Ishikawa (cell line): ENCODE measurements at regions not wholly inside any gene's neighbourhood (a gene's known extent, or its start where the extent isn't known, plus 50 kb on each side); places are given as distances from the start of the nearest gene placed in this dataset.

ENCODE experiments used
- CEBPB ChIP-seq: IDR thresholded peaks from 2 replicates; pipeline ENCODE4 v1.6.1; 2012
- CREB1 ChIP-seq: IDR thresholded peaks from 2 replicates; pipeline ENCODE4 v1.6.1; 2012; ENCODE audit warnings: low read depth
- EGR1 ChIP-seq: IDR thresholded peaks from 2 replicates; pipeline ENCODE4 v1.6.1; 2012
- EP300 ChIP-seq: IDR thresholded peaks from 2 replicates; pipeline ENCODE4 v1.6.1; 2012; ENCODE audit warnings: borderline replicate concordance
- FOXM1 ChIP-seq: IDR thresholded peaks from 2 replicates; pipeline ENCODE4 v1.6.1; 2012; ENCODE audit warnings: low read depth, borderline replicate concordance
- NFIC ChIP-seq: IDR thresholded peaks from 2 replicates; pipeline ENCODE4 v1.6.1; 2012
- RAD21 ChIP-seq: IDR thresholded peaks from 2 replicates; pipeline ENCODE4 v1.6.1; 2012; ENCODE audit warnings: low read depth
- TAF1 ChIP-seq: IDR thresholded peaks from 2 replicates; pipeline ENCODE4 v1.6.1; 2012; ENCODE audit warnings: low read depth, mild to moderate bottlenecking
- TCF12 ChIP-seq: IDR thresholded peaks from 2 replicates; pipeline ENCODE4 v1.6.1; 2012; ENCODE audit warnings: low read depth
- TEAD4 ChIP-seq: IDR thresholded peaks from 2 replicates; pipeline ENCODE4 v1.6.1; 2012
- YY1 ChIP-seq: IDR thresholded peaks from 2 replicates; pipeline ENCODE4 v1.6.1; 2012; ENCODE audit warnings: low read depth
- ZBTB7A ChIP-seq: IDR thresholded peaks from 2 replicates; pipeline ENCODE4 v1.6.1; 2012; ENCODE audit warnings: low read depth
- TF ChIP-seq, protein P1 (sequence below): IDR thresholded peaks from 2 replicates; pipeline ENCODE4 v1.6.1; 2012
- TF ChIP-seq, protein P2 (sequence below): IDR thresholded peaks from 2 replicates; pipeline ENCODE4 v1.6.1; 2012
- TF ChIP-seq, protein P3 (sequence below): IDR thresholded peaks from 2 replicates; pipeline ENCODE4 v1.6.1; 2012; ENCODE audit warnings: low read depth, mild to moderate bottlenecking

DNA sequence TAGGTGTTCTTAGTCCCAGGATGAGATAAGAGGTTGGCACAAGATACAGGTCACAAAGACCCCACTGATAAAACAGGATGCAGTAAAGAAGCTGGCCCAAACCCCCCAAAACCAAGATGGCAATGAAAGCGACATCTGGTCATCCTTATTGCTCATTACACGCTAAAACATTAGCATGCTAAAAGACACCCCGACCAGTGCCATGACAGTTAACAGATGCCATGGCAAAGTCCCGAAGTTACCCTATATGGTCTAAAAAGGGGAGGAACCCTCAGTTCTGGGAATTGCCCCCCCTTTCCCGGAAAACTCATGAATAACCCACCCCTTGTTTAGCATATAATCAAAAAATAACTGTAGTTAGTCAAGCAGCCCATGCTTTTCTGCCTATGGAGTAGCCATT is 251.1 kb downstream of the SLC4A3 start:
- TF ChIP-seq TAF1: no peak
- no peak for TF ChIP-seq ZBTB7A
- TF ChIP-seq RAD21: no peak
- TF ChIP-seq FOXM1: no peak
- TF ChIP-seq, protein P1, sequence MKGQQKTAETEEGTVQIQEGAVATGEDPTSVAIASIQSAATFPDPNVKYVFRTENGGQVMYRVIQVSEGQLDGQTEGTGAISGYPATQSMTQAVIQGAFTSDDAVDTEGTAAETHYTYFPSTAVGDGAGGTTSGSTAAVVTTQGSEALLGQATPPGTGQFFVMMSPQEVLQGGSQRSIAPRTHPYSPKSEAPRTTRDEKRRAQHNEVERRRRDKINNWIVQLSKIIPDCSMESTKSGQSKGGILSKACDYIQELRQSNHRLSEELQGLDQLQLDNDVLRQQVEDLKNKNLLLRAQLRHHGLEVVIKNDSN: no peak
- no peak for TF ChIP-seq TEAD4
- no peak for TF ChIP-seq EP300
- TF ChIP-seq, protein P2, sequence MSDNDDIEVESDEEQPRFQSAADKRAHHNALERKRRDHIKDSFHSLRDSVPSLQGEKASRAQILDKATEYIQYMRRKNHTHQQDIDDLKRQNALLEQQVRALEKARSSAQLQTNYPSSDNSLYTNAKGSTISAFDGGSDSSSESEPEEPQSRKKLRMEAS: no peak
- TF ChIP-seq CEBPB: no peak
- TF ChIP-seq TCF12: no peak
- TF ChIP-seq YY1: no peak
- TF ChIP-seq NFIC: no peak
- TF ChIP-seq EGR1: no peak
- TF ChIP-seq CREB1: no peak
- TF ChIP-seq, protein P3, sequence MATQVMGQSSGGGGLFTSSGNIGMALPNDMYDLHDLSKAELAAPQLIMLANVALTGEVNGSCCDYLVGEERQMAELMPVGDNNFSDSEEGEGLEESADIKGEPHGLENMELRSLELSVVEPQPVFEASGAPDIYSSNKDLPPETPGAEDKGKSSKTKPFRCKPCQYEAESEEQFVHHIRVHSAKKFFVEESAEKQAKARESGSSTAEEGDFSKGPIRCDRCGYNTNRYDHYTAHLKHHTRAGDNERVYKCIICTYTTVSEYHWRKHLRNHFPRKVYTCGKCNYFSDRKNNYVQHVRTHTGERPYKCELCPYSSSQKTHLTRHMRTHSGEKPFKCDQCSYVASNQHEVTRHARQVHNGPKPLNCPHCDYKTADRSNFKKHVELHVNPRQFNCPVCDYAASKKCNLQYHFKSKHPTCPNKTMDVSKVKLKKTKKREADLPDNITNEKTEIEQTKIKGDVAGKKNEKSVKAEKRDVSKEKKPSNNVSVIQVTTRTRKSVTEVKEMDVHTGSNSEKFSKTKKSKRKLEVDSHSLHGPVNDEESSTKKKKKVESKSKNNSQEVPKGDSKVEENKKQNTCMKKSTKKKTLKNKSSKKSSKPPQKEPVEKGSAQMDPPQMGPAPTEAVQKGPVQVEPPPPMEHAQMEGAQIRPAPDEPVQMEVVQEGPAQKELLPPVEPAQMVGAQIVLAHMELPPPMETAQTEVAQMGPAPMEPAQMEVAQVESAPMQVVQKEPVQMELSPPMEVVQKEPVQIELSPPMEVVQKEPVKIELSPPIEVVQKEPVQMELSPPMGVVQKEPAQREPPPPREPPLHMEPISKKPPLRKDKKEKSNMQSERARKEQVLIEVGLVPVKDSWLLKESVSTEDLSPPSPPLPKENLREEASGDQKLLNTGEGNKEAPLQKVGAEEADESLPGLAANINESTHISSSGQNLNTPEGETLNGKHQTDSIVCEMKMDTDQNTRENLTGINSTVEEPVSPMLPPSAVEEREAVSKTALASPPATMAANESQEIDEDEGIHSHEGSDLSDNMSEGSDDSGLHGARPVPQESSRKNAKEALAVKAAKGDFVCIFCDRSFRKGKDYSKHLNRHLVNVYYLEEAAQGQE: no peak

DNA sequence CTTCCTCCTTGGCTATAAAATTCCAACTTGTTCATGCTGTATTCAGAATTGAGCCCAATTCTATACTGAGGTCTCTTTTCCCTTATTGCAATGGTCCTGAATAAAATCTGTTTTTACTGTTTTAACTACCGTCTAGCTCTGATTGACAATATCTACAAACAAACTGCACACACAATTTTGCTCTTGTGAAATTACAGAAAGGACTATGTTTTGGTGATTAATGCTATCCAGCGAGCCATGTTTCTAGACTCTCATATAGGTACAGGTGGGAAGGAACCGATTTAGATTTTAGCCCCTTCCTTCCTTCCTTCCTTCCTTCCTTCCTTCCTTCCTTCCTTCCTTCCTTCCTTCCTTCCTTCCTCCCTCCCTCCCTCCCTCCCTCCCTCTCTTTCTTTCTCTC is 254.4 kb downstream of the SLC4A3 start:
- TF ChIP-seq TAF1 (no peak), TCF12 (no peak), TEAD4 (no peak), ZBTB7A (no peak), NFIC (no peak), RAD21 (no peak), CREB1 (no peak), FOXM1 (no peak), YY1 (no peak), EGR1 (no peak), EP300 (no peak), CEBPB (no peak)
- TF ChIP-seq, protein P3: no peak
- TF ChIP-seq, protein P1: no peak
- TF ChIP-seq, protein P2: no peak

GRCh38 chr2:219886615-219887014 is 259.2 kb downstream of the SLC4A3 start:
- TF ChIP-seq YY1 (no peak), CREB1 (no peak), TEAD4 (no peak), FOXM1 (no peak), RAD21 (no peak)
- TF ChIP-seq, protein P3: no peak

DNA sequence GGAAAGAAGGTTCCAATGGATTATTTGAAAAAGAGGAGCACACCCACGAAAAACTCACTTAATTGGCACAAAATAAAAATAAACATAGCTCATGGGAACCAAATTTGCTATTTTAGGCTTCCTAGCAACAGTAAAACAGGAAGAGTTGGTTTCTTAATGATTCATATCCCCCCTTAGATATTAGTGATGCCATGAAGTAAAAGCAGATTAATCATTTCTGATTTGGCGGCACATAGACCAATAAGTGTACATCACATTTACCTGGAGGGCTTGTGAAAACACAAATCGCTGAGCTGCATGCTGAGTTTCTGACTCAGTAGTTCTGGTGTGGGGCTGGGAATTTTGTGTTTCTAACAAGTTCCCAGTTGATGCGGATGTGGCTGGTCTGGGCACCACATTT is 260.4 kb downstream of the SLC4A3 start:
- TF ChIP-seq, protein P3: no peak
- no peak for TF ChIP-seq CREB1
- TF ChIP-seq TEAD4: no peak
- TF ChIP-seq, protein P1: no peak
- TF ChIP-seq NFIC: no peak
- TF ChIP-seq EGR1: no peak
- TF ChIP-seq TCF12: no peak
- TF ChIP-seq EP300: no peak
- no peak for TF ChIP-seq YY1
- TF ChIP-seq FOXM1: no peak
- TF ChIP-seq ZBTB7A: no peak
- no peak for TF ChIP-seq TAF1
- TF ChIP-seq CEBPB: no peak
